HFFc6 (cell line): ENCODE measurements at regions not wholly inside any gene's neighbourhood (a gene's known extent, or its start where the extent isn't known, plus 50 kb on each side); places are given as distances from the start of the nearest gene placed in this dataset.

ENCODE experiments used
- DNase-seq: peaks from one replicate; pipeline ENCODE4 v3.0.0-alpha.2; 2018
- H3K27ac Mint-ChIP-seq: 2 replicates; pipeline ENCODE4 v1.8.0; 2020; ENCODE audit warnings: mild to moderate bottlenecking, mixed read lengths
- H3K27me3 Mint-ChIP-seq: 2 replicates; pipeline ENCODE4 v1.8.0; 2021; ENCODE audit warnings: mild to moderate bottlenecking, moderate library complexity, mixed read lengths; ENCODE audit not compliant: insufficient read depth
- H3K36me3 Mint-ChIP-seq: 2 replicates; pipeline ENCODE4 v1.8.0; 2021; ENCODE audit warnings: low read depth, mixed read lengths
- H3K4me1 Mint-ChIP-seq: 2 replicates; pipeline ENCODE4 v1.8.0; 2020; ENCODE audit warnings: low read depth, mixed read lengths
- H3K4me3 Mint-ChIP-seq: 2 replicates; pipeline ENCODE4 v1.8.0; 2020; ENCODE audit warnings: mild to moderate bottlenecking, moderate library complexity, mixed read lengths
- H3K9me3 Mint-ChIP-seq: 2 replicates; pipeline ENCODE4 v1.8.0; 2020; ENCODE audit warnings: mild to moderate bottlenecking, mixed read lengths
- CTCF ChIP-seq: fragments of 200-600 bp; sonication (generic); IDR thresholded peaks from 2 replicates; pipeline ENCODE4 v1.5.0; 2021; ENCODE audit warnings: antibody characterized with exemption, mild to moderate bottlenecking

GRCh38 chr5:107170620-107171019 is 500.1 kb downstream of the EFNA5 start:
- no peaks in the 10 kb centered on the region for H3K4me1 Mint-ChIP-seq
- peaks cover 52% of the 10 kb centered on the region for H3K9me3 Mint-ChIP-seq
- no peak for TF ChIP-seq CTCF
- H3K27me3 Mint-ChIP-seq: no peaks in the 10 kb centered on the region; the same call in 1 of the 2 replicates
- no peak overlapping the region for H3K27ac Mint-ChIP-seq
- H3K36me3 Mint-ChIP-seq: peaks cover 8% of the 10 kb centered on the region; the same call in 1 of the 2 replicates
- DNase-seq: no peak
- H3K4me3 Mint-ChIP-seq: no peak overlapping the region

- Mint-ChIP-seq H3K9me3 (peaks cover 52% of the 10 kb centered on the region), H3K27ac (no peak overlapping the region), H3K4me1 (no peaks in the 10 kb centered on the region), H3K4me3 (no peak overlapping the region), H3K36me3 (peaks cover 8% of the 10 kb centered on the region; the same call in 1 of the 2 replicates), H3K27me3 (no peaks in the 10 kb centered on the region; the same call in 1 of the 2 replicates)
- DNase-seq: no peak
- TF ChIP-seq CTCF: no peak
Observed at GRCh38 chr5:107169867-107170266, 500.9 kb downstream of the EFNA5 start.

GRCh38 chr5:107168848-107169752 is 501.6 kb downstream of the EFNA5 start:
- Mint-ChIP-seq H3K9me3 (peaks cover 52% of the 10 kb centered on the region), H3K4me3 (no peak overlapping the region), H3K27ac (no peak overlapping the region), H3K4me1 (no peaks in the 10 kb centered on the region), H3K27me3 (no peaks in the 10 kb centered on the region; the same call in 1 of the 2 replicates), H3K36me3 (peaks cover 8% of the 10 kb centered on the region; the same call in 1 of the 2 replicates)
- no peak for TF ChIP-seq CTCF
- no peak for DNase-seq

GRCh38 chr5:107168086-107168485 is 502.7 kb downstream of the EFNA5 start:
- Mint-ChIP-seq H3K27me3 (no peaks in the 10 kb centered on the region; the same call in 1 of the 2 replicates), H3K4me3 (no peak overlapping the region), H3K9me3 (peaks cover 51% of the 10 kb centered on the region), H3K27ac (no peak overlapping the region), H3K36me3 (peaks cover 8% of the 10 kb centered on the region; the same call in 1 of the 2 replicates), H3K4me1 (no peaks in the 10 kb centered on the region)
- DNase-seq: no peak
- TF ChIP-seq CTCF: no peak

GRCh38 chr5:107165296-107165695 is 505.4 kb downstream of the EFNA5 start:
- peaks cover 3% of the 10 kb centered on the region; the same call in 1 of the 2 replicates for H3K36me3 Mint-ChIP-seq
- no peak overlapping the region for H3K27ac Mint-ChIP-seq
- no peak overlapping the region for H3K4me3 Mint-ChIP-seq
- TF ChIP-seq CTCF: no peak
- no peak for DNase-seq
- peaks cover 53% of the 10 kb centered on the region for H3K9me3 Mint-ChIP-seq
- H3K27me3 Mint-ChIP-seq: no peaks in the 10 kb centered on the region
- H3K4me1 Mint-ChIP-seq: no peaks in the 10 kb centered on the region
